Body of pancreas (tissue), 4 donors: ENCODE measurements at regions not wholly inside any gene's neighbourhood (a gene's known extent, or its start where the extent isn't known, plus 50 kb on each side); places are given as distances from the start of the nearest gene placed in this dataset.

Source experiments
- POLR2A ChIP-seq, 3 donors: fragments of 450-650 bp; IDR thresholded peaks; one replicate each; pipeline ENCODE4 v1.6.1; 2016; ENCODE audit warnings: antibody characterized with exemption in 3 of 3, mild to moderate bottlenecking in 2 of 3
- TF ChIP-seq, protein P1 (sequence below), 7 experiments: fragments of 450-650 bp in 4 of 7; fragments of 200-600 bp in 3 of 7; sonication (generic) in 3 of 7; IDR thresholded peaks; one replicate each; pipeline ENCODE4 v1.5.1; 2016 to 2019; ENCODE audit warnings: antibody characterized with exemption in 7 of 7

DNA sequence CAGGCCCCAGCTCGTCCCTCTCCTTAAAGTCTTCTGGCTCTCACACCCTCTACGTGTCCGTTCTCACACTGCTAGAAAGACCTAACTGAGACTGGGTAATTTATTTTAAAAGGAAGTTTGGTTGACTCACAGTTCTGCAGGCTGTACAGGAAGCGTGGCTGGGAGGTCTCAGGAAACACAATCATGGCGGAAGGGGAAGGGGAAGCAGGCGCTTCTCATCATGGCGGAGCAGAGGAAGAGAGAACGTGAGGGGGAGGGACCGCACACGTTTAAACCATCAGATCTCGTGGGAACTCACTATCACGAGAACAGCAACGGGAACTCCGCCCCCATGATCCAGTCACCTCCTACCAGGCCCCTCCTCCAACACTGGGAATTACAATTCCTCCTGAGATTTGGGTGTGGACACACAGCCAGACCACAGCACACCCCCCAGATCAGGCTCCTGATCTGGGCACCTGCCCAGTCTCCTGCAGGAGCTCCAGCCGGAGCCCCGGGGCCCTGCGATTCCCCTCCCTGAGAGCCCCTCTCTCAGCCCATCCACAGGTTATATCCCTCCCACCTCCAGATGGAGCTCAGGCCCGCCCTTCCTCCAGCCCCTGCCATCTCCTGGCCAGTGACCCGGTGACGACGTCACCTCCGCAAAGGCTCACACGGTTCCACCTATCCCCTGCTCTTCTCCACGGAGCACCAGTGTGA is 170.2 kb downstream of the BRD1 start:
- TF ChIP-seq, protein P1, sequence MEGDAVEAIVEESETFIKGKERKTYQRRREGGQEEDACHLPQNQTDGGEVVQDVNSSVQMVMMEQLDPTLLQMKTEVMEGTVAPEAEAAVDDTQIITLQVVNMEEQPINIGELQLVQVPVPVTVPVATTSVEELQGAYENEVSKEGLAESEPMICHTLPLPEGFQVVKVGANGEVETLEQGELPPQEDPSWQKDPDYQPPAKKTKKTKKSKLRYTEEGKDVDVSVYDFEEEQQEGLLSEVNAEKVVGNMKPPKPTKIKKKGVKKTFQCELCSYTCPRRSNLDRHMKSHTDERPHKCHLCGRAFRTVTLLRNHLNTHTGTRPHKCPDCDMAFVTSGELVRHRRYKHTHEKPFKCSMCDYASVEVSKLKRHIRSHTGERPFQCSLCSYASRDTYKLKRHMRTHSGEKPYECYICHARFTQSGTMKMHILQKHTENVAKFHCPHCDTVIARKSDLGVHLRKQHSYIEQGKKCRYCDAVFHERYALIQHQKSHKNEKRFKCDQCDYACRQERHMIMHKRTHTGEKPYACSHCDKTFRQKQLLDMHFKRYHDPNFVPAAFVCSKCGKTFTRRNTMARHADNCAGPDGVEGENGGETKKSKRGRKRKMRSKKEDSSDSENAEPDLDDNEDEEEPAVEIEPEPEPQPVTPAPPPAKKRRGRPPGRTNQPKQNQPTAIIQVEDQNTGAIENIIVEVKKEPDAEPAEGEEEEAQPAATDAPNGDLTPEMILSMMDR (IDR thresholded peaks at IDR 0.05), result no peak
- TF ChIP-seq POLR2A (IDR thresholded peaks at IDR 0.05), result no peak
